Inflammatory macrophage treated with lipopolysaccharide for 1 hour (primary cell): ENCODE measurements at regions not wholly inside any gene's neighbourhood (a gene's known extent, or its start where the extent isn't known, plus 50 kb on each side); places are given as distances from the start of the nearest gene placed in this dataset.
"Not testable (repeated sequence)": the region's sequence is repeated elsewhere in the genome, so short reads cannot be mapped to it uniquely, and the experiment has no call there.

Source experiments
- DNase-seq, 2 donors: peaks; one replicate each; pipeline ENCODE4 v3.0.0-alpha.2; 2020 to 2022

GRCh38 chr9:28365020-28365640, 791.8 kb upstream of the C9orf72 start:
- DNase-seq, result no peak

- DNase-seq, result no peak
Observed at GRCh38 chr9:28365728-28366127, 792.4 kb upstream of the C9orf72 start.

DNA sequence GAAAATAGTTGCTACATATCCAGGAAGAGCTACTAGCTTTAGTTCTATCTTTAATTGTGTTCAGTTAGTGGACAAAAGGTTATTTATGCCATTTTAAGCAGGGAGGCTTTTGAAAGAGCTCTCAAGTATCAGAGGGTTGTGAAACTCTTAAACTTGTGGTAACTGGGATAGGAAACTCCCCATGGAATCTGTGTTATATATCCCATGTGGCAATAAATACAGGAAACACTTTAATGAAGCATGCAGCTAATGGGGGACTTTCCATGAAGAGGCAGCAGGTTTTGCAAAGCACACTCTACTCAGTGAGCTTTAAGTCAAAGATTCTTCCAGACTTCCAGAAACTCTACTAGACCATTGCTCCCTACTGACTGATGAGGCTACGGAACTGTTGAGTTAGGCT, 805.0 kb upstream of the C9orf72 start:
- DNase-seq, result no peak

GRCh38 chr9:28379082-28379481, 805.8 kb upstream of the C9orf72 start:
- DNase-seq, result no peak

- no peak for DNase-seq
Observed at GRCh38 chr9:28389411-28389810, 816.1 kb upstream of the C9orf72 start.

DNA sequence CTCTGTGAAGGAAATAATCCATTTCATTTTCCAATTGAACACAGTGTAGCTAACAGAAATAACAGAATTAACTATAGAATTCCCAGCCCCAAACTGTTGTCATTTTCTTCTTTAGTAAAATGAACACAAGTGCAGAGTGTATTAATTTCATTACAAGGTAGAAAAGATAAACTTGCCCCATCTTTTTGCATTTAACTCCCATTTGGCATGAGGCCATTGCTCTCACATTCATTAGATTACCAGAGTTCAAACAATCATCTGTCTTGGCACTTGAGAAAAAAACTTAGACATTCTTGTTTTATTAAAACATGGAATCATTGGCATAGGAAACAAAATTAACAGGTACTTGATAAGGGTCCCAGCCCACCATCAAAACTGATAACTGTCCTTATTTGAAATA, 821.5 kb upstream of the C9orf72 start:
- no peak for DNase-seq

DNA sequence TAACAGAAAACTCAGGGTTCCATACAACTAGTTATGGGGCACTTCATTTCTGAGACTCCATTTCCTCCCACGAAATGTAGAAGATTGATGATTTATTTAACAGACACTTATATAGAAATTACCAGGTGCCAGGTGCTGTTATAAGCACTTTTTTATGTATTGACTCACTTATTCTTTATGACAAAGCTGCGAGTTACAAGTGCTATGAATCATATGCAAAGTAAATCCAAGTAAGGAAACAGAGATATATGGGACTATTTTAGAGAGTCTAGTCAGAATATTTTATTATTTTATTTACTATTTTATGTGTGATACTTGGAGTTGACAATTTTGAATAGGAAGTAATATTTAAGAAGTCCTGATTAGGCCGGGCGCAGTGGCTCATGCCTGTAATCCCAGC, 822.8 kb upstream of the C9orf72 start:
- no peak for DNase-seq

DNA sequence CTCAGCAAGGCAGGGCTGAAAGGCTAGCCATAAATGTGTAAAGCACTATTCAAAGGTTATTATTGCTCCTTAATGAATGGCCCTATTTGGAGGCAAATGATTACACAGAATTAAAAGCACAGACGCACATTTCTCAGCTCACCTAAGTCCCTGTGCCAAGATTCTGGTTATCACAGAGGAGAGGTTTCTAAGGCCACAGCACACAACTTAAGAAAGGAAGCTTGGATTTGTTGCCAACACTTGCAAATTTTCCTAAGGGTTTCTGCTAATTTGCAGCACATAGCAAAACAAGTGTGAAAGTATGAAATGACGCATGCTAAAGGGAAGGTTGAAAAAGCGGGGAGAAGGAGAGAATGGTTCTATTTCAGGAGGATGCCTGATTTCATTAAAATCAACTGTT, 834.1 kb upstream of the C9orf72 start:
- no peak for DNase-seq

- DNase-seq, result no peak
Observed at GRCh38 chr9:28409919-28410318, 836.6 kb upstream of the C9orf72 start.

- DNase-seq, result no peak
Observed at GRCh38 chr9:28410411-28410810, 837.1 kb upstream of the C9orf72 start.

GRCh38 chr9:28413471-28413870, 840.2 kb upstream of the C9orf72 start:
- no peak for DNase-seq

DNA sequence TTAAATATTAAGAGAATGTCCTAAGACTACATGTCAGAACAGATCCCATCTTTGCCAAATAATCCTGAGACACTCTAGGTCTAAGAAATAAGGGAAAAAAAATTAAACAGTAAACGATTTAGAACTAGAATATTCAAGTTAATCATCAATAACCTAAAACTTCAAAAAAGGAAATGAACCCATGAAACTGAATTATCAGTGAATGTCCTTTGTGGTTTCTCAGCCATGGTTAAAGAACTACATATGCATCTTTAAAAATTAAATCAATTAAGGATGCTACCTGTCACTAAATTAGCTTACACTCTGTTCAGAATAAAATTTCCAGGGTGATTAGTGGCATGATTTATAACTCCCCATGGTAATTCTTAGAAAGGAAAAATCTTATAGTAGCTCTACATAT, 850.0 kb upstream of the C9orf72 start:
- no peak for DNase-seq

GRCh38 chr9:28435456-28435855, 862.2 kb upstream of the C9orf72 start:
- DNase-seq, result no peak

- DNase-seq, result no peak
Observed at GRCh38 chr9:28439688-28440087, 866.4 kb upstream of the C9orf72 start.

DNA sequence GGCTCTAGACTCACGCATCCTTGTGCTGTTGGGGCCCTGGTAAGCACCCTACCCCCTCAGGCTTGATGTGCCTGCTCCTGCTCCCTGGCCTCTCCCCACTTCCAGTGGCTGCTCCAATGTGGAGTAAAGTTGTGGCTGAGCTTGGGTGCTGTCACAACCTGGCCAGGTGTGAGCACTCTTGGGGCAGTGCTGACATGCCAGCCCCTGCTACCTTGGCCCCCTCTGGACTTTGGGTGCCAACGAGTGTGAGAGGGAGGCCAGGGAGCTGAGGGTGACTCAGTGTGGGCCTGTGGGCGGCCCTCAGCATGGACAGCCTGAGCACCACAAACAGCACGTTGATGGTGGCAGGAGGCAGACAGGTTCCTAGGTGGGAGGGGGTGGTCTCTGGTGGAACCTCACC, 870.2 kb upstream of the C9orf72 start:
- DNase-seq, result no peak

- DNase-seq, result no peak
Observed at GRCh38 chr9:28444637-28445036, 871.4 kb upstream of the C9orf72 start.

- DNase-seq, result no peak
Observed at GRCh38 chr9:28445211-28445610, 871.9 kb upstream of the C9orf72 start.

GRCh38 chr9:28453918-28454317, 880.6 kb upstream of the C9orf72 start:
- no peak for DNase-seq

GRCh38 chr9:28456861-28457260, 883.6 kb upstream of the C9orf72 start:
- DNase-seq, result no peak

- no peak for DNase-seq
Observed at GRCh38 chr9:28464481-28465216, 891.4 kb upstream of the C9orf72 start.

DNA sequence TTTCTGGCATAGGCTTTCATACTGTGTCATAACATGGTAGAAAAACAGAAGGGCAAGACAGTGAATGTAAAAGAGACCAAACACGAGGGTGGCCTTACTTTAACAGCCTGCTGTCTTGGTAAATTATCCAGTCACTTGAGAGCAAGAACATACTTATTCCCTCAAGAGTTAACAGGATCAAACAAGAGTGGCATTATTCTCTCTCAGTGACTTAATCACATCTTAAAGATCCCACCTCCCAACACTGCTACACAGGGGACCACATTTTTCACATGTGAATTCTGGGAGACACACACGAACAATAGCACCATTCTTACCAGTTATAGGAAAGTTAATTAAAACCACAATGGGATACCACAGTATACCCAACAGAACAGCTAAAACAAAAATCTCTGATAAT, 898.0 kb upstream of the C9orf72 start:
- DNase-seq, result no peak

DNA sequence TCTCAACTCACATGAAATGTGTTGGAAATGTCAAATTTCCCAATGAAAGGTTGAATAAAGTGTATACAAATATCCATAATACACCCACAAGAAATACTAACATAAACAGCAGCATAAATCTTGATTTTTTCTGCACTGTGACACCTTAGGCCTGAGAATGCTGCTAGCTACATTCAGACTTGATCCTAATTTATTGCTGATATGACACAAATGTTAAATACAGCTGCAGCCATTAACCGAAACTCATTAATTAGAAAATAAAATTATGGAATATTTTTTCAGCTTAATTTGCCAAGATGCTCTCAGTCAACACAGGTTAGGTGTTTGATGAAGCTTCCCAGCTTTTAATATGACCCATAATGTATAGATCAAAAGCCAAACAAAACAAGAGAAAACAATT, 914.3 kb upstream of the C9orf72 start:
- no peak for DNase-seq

DNA sequence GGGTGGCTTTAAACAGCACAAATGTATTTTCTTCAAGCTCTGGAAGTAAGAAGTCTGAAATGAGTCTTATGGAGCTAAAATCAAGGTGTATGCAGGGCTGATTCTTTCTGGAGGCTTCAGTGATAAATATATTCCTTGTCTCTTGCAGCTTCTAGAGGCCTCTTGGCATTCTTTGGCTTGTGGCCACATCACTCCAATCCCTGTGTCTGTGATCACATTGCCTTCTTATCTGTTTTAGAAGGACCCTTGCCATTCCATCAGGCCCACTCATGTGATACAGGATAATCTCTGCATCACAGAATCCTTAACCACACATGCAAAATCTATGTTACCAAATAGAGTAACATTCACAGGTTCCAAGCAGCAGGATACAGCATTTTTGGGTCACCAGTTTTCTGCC, 917.8 kb upstream of the C9orf72 start:
- no peak for DNase-seq

- not testable (repeated sequence) for DNase-seq
Observed at GRCh38 chr9:28498168-28498567, 924.9 kb upstream of the C9orf72 start.

DNA sequence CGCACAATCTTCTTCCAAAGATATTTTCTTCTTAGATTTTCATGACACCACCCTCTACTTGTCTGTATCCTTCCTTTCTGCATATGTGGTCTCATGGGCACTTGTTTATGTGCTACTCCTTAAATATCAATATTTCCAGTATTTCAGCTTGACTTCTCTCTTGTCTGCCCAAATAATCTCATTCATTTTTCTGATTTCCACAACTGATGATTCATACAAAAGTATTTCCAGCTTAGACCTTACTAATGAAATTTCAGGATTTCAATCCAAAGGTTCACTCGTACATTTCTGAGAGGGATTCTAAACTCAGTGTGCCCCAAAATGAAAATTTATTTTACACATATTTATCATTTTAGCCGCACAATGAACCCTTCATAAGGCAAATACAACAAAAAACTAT, 928.9 kb upstream of the C9orf72 start:
- no peak for DNase-seq
